Fibroblast of upper back skin (primary cell): ENCODE measurements at regions not wholly inside any gene's neighbourhood (a gene's known extent, or its start where the extent isn't known, plus 50 kb on each side); places are given as distances from the start of the nearest gene placed in this dataset.
"Not testable (repeated sequence)": the region's sequence is repeated elsewhere in the genome, so short reads cannot be mapped to it uniquely, and the experiment has no call there.

Experiments
- DNase-seq: peaks from one replicate; pipeline ENCODE4 v3.0.0-alpha.2; 2013

DNA sequence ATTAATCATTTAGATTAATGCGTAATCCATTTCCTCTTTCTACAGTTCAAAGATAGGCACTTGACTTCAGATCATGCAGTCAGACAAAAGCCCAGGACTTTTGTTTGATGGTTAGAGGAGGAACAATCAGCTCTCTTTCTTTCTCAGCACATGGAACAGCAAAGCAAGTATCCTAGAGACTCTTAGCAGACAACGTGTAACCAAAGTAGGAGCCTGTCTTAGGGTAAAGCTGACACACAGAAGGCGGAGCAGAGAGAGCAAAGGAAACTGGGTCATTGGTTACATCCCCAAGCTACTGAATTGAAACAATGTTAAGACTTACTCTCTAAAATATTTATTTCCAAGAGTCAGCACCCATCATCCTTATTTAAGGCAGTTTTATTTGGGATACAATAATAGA lies 110.0 kb upstream of the HES1 start:
- DNase-seq = no peak

- no peak for DNase-seq
Measured at GRCh38 chr3:194028434-194029004, 107.4 kb upstream of the HES1 start.

DNA sequence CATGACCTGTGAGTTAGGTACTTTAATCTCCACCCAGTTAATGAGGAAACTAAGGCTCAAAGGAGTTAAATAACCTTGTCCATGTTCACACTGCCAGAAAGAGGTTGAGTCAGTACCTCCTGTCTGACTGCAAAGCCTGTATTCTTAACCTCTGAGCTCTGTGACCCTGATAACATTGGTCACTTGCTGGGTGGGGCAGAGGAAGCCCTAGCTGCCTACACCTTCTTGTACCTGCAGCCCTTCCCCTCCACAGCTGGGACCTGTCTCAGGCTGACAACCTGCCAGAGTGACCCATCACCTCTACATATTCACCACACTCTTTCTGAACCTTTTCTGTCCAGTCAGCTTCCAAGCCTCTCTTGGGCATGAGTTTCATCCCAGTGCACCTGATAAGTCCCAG lies 106.1 kb upstream of the HES1 start:
- no peak for DNase-seq

DNA sequence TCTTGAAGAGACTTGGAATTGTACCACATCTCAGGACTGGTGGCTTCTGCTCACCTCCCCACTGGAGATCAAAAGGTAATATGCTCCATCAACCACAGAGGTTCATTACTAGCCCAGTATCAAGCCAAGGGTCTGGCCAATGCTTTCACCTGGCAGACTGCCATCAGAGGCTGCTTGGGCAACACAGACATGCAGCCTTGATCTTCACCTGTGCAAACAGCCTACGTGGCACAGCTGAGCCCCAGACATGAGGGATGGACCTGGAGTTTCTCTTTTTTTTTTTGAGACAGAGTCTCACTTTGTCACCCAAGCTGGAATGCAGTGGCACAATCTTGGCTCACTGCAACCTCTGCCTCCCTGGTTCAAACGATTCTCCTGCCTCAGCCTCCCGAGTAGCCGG lies 105.6 kb upstream of the HES1 start:
- DNase-seq = no peak

GRCh38 chr3:194031349-194031748 lies 104.6 kb upstream of the HES1 start:
- DNase-seq = no peak

DNA sequence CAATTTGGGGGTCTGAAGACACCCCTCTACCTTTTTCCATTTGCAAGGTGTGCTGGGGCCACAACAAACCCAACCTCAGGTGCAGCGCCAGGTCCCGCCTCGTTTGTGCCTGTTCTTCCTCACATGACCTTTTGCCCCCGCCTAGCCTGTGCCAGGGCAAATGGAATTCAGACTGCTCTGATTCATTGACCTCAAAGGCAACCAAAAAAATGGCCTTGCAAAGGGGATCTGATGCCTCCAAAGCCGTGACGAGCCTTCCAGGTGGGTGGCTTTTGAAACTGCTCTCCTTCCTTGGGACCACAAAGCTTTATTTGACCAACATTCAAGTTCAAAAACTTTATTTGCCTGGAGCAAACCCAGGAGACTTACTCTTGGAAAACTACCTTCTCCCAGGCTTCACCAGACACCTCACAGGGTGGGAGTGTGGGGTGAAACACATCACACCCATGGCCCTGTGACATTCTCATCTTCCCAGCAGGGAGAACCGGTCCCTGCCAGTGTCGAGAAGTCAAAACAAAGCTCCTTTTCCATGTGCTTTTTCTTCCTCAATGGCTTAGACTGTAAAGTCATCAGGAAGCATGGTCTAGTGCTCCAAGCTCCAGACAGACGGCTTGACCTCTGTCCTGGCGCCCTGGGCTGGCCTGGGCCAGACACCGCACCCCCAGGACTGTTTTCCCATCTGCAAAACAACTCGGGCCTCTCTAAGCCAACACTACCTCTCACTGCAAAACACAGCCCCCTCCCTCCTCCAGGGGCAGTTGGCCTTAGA lies 103.9 kb upstream of the HES1 start:
- DNase-seq = no peak

GRCh38 chr3:194032828-194033435 lies 103.0 kb upstream of the HES1 start:
- no peak for DNase-seq

DNA sequence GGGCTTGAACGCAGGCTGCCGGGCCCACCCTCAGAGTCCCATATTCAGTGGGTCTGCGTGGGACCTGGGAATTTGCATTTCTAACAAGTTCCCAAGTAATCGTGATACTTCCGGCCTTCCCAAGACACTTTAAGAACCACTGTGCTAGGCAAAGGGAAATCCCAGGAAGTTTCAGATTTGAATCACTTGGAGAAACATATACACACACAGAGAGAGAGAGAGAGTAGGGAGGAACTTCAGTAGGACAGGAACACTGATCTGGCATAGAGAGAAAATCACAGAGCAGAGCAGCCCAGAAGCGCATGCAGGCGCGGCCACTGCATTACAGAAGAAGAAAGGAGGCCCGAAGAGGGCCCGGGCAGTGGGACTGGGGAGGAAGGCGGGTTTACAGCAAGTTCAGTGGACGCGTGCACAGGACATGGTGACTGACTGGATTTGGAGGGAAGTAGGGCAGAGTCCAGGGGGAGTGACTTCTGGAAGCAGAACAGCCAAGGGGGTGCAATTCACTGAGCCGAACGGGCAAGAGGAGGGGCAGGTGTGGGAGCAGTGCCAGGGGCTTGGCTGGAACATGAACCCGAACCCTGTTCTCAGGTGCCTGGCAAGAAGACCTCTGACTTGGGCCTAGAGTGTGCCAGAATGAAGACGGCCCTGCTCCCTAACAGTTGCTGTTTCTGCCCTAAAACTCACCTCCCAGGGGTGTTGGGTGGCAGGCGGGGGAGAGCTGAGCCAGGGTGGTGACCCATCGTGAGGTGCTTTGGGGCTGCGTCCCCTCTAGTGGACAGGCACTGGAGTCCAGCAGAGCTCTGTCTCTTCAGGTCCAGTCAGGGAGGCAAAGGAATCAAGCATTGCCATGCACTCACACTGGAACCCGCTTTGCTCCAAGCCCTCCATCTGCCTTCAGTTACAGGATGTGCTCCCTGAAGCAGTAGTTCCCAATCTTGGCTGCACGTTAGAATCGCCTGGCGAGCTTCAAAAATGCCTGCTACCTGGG lies 101.3 kb upstream of the HES1 start:
- DNase-seq = no peak

- no peak for DNase-seq
Measured at GRCh38 chr3:194035406-194036138, 100.4 kb upstream of the HES1 start.

DNA sequence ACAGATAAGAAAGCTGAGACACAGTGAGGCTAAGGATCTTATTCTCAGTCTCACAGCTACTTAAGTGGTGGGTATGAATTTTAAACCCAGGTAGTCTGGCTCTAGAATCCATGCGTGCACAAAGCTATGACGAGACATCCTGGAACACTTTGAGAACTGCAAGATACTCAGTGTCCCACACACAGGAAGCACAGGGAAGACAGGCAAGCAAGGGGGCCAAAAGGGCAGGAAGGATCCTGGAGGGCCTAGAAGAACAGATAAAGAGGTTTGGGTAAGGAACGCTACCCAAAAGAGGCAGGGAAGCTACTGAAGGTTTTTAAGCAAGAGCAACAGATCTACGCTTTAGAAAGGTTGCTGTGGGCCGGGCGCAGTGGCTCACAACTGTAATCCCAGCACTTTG lies 99.1 kb upstream of the HES1 start:
- DNase-seq = no peak

DNA sequence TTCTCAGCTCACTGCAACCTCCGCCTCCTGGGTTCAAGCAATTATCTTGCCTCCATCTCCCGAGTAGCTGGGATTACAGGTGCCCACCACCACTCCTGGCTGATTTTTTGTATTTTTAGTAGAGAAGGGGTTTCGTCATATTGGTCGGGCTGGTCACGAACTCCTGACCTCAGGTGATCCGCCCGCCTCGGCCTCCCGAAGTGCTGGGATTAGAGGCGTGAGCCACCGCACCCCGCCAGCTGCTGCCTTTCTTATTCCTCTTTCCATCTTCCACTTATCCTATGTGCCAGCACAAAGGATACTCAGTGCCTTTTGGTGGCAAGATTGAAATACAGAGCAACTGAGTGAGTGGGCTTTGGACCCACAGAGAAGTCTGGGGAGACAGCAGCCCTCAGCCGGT lies 97.6 kb upstream of the HES1 start:
- not testable (repeated sequence) for DNase-seq

GRCh38 chr3:194038960-194039359 lies 97.0 kb upstream of the HES1 start:
- DNase-seq = no peak

DNA sequence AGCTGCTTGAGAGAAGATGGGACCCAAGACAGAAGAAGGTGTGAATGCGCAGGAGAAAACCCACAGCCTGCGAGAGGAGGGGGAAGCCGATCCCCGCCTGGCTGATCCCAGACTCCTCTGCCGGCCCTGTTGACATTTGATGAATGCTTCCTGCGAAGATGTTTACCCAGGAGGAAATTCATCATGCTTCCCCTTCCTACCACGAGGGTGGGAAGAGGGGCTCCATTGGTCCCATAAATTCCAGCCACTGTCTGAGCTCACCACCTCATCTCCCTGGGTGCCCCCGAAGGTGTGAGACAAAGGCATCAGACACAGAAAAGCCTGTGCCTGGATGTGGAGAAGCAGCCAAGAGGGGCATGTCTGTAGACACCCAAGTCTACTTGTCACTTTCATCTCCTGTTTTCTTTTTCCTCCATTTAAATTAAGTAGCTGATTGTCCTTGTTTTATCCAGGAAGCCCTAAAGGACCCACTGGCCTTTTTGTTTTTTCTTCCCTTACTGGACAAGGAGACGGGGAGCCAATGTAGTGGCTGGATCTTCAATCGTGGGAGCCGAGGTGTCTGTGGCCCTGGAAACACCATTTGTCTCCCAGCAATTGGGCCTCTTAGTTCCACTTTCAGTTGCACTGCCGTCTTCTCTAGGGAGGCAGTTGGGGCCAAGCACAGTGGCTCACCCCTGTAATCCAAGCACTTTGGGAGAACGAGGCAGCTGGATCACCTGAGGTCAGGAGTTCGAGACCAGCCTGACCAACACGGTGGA lies 95.3 kb upstream of the HES1 start:
- DNase-seq = no peak

DNA sequence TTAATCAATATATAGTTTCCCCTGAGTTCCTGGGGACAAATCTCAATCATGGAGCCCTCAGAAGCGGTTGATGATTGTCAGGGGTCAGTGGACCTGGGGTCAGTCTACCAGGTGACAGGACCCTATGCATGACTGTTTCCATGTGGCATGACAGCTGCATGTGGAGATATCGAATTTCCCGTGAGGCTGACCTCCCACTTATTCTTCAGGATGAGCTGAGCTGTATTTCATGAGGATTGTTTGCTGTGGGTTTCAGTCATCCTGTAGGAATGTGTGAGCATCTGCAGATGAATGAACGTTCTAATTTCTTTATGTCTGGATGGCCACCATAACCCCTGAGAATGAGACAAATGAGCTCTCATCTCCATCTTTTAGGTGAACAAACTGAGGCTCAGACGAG lies 93.0 kb upstream of the HES1 start:
- DNase-seq = peak; percentile 92

DNA sequence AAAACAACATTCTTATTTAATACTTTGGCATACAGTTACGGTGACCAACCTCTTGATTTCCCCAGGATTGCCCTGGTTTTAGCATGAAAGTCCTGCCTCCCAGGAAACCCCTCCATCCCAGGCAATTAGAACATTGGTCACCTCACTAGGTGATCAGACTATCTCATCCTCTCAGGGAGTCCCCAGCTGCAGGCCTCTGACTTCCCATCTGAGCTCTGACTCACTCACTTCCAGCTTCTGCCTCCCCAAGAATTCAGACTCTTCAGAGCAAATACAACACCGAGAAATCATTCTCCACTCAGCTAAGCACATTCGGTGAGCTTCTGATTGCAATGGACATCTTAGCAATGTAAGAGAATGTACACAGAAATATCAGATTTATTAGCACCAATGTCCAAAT lies 92.4 kb upstream of the HES1 start:
- peak; percentile 82 for DNase-seq

GRCh38 chr3:194045289-194045688 lies 90.7 kb upstream of the HES1 start:
- DNase-seq = no peak

DNA sequence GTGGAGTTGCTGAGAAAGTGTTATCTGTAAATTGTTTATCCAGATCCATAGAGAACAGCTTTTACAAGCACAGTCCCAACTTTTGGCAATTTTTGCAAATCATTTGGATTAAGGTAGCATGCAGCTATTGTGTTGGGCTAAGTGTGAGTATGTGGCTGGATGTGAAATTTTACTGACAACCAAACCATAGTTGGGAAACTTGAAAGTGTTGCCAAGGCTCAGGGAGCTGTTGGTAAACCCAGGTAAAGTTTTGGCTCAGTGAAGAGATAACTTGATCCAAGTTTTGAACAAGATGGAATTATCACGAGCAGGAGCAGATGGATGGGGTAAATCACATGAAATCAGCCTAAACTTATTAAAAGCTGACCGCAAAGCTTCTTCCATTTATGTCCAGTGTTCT lies 90.0 kb upstream of the HES1 start:
- DNase-seq = no peak

DNA sequence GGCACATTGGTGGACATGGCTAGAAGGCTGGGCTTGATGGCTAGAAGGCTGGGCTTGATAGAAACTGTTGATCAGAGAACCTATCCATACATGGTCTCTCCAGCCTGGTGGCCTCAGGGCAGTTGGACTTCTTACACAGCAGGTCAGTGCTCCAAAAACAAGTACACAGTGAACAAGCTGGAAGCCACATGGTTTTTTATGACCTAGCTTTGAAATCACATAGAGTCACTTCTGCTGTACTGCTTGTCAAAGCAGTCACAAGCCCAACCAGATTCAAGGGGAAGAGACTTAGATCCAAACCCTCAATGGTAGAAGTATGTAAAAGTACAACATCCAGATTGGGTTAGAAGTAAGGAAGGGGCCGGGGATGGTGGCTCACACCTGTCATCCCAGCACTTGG lies 89.4 kb upstream of the HES1 start:
- no peak for DNase-seq

- peak; percentile 8 for DNase-seq
Measured at GRCh38 chr3:194046995-194047645, 88.8 kb upstream of the HES1 start.

- DNase-seq = no peak
Measured at GRCh38 chr3:194049394-194049793, 86.6 kb upstream of the HES1 start.

- no peak for DNase-seq
Measured at GRCh38 chr3:194050782-194051320, 85.1 kb upstream of the HES1 start.
